Panc1 (cell line): ENCODE measurements at regions not wholly inside any gene's neighbourhood (a gene's known extent, or its start where the extent isn't known, plus 50 kb on each side); places are given as distances from the start of the nearest gene placed in this dataset.

ENCODE experiments used
- ATAC-seq: fragments of 200-7000 bp; cut with Tn5 transposase; 2 replicates; pipeline ENCODE4 v1.9.1; 2020; ENCODE audit warnings: mild to moderate bottlenecking, moderate library complexity
- BruUV-seq: library from RNA; stranded (reverse); fragments of 400-500 nt; replicated peaks from 2 replicates; lab custom pipeline; 2021; lab: Mats Ljungman, UMichigan
- CTCF ChIA-PET: fragments of 300-600 bp; sonication (Branson Sonifier 250); formaldehyde crosslinking; loops from one replicate; lab custom pipeline; 2022; ENCODE audit warnings: antibody characterized with exemption; lab: Charles Lee
- POLR2A ChIA-PET: fragments of 300-600 bp; sonication (Branson Sonifier 250); formaldehyde crosslinking; loops from one replicate; lab custom pipeline; 2022; ENCODE audit warnings: antibody characterized with exemption; lab: Charles Lee
- DNase-seq: peaks from one replicate; pipeline ENCODE4 v3.0.0-alpha.2; 2010; ENCODE audit warnings: low read depth, low spot score
- H3K27ac ChIP-seq: 2 replicates; pipeline ENCODE4 v1.5.1; 2011; ENCODE audit warnings: mild to moderate bottlenecking, low read length, inconsistent platforms
- H3K27me3 ChIP-seq: fragments of 200-500 bp; sonication (Bioruptor generic); 2 replicates; pipeline ENCODE4 v1.6.0; 2014; ENCODE audit warnings: low read length, inconsistent platforms; ENCODE audit not compliant: control insufficient read depth, insufficient read depth
- H3K36me3 ChIP-seq: fragments of 200-500 bp; sonication (Bioruptor generic); 2 replicates; pipeline ENCODE4 v1.5.1; 2014; ENCODE audit warnings: inconsistent platforms, mild to moderate bottlenecking, low read length, moderate library complexity; ENCODE audit not compliant: control insufficient read depth, insufficient read depth
- H3K4me1 ChIP-seq: 2 replicates; pipeline ENCODE4 v1.5.1; 2011; ENCODE audit warnings: inconsistent platforms, mild to moderate bottlenecking, low read length, moderate library complexity; ENCODE audit not compliant: control insufficient read depth, insufficient read depth
- H3K4me3 ChIP-seq, 2 experiments: 2 replicates each; pipeline ENCODE4 v1.5.1; 2011 to 2012; ENCODE audit warnings: low read depth in 2 of 2, low read length in 2 of 2, mild to moderate bottlenecking in 2 of 2, inconsistent platforms in 1 of 2, moderate library complexity in 1 of 2
- H3K9me3 ChIP-seq: fragments of 200-500 bp; sonication (Bioruptor generic); 2 replicates; pipeline ENCODE4 v1.5.1; 2014; ENCODE audit warnings: low read depth, mild to moderate bottlenecking, inconsistent platforms, low read length, moderate library complexity; ENCODE audit not compliant: control insufficient read depth, insufficient read depth
- POLR2AphosphoS5 ChIP-seq: IDR thresholded peaks from 2 replicates; pipeline ENCODE4 v1.6.1; 2012; ENCODE audit warnings: mild to moderate bottlenecking, low read depth, low read length, moderate library complexity
- SIN3A ChIP-seq: IDR thresholded peaks from 2 replicates; pipeline ENCODE4 v1.6.1; 2012; ENCODE audit warnings: low read depth, mild to moderate bottlenecking, low read length, moderate library complexity, borderline replicate concordance; ENCODE audit not compliant: insufficient read depth
- TCF7L2 ChIP-seq: IDR thresholded peaks from 2 replicates; pipeline ENCODE4 v1.6.1; 2011; ENCODE audit warnings: mild to moderate bottlenecking, low read depth, low read length, inconsistent platforms
- in situ Hi-C: cut with HindIII; loops from 2 replicates; pipeline ENCODE4 v1.10.0; 2016; ENCODE audit warnings: low sequenced_read_pairs, low pct_unique_long_range_greater_than_20kb
- intact Hi-C: fragments of 100-400 bp; cut with micrococcal nuclease; formaldehyde crosslinking; loops from one replicate; pipeline ENCODE4 v1.10.0; 2022; ENCODE audit not compliant: unreplicated experiment
- TF ChIP-seq, protein P1 (sequence below), 2 experiments: IDR thresholded peaks; 2 replicates each; pipeline ENCODE4 v1.6.1; 2011 to 2012; ENCODE audit warnings: low read depth in 2 of 2, control low read depth in 1 of 2, low read length in 1 of 2, mild to moderate bottlenecking in 1 of 2, moderate library complexity in 1 of 2; ENCODE audit not compliant: insufficient read depth in 1 of 2
- TF ChIP-seq, protein P2 (sequence below): fragments of 450-650 bp; IDR thresholded peaks from 2 replicates; pipeline ENCODE4 v1.5.1; 2017; ENCODE audit warnings: mild to moderate bottlenecking

DNA sequence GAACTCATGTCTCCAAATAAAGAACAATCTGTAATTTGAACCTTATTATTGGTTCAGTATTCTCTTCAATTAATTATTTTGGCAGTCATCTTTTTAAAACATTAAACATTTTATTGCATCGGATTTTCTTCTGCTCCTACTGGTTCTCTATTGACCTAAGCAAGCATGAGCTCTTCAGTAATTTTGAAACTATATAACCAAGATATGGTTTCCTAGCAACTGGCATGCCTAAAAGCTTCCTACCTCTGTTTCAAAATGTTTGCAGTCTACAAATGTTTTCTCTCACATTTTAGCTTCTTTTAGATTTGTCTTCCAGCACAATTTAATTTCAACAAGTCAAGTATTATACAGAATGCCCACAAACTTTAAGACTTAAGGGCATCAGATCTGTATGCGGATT, 371.3 kb downstream of the GPM6A start:
- H3K9me3 ChIP-seq = no peaks in the 10 kb centered on the region
- no peaks in the 10 kb centered on the region for H3K4me1 ChIP-seq
- ChIA-PET CTCF (no interaction called here), POLR2A (no interaction called here)
- H3K36me3 ChIP-seq = no peaks in the 10 kb centered on the region
- TF ChIP-seq TCF7L2 = no peak
- TF ChIP-seq, protein P1, sequence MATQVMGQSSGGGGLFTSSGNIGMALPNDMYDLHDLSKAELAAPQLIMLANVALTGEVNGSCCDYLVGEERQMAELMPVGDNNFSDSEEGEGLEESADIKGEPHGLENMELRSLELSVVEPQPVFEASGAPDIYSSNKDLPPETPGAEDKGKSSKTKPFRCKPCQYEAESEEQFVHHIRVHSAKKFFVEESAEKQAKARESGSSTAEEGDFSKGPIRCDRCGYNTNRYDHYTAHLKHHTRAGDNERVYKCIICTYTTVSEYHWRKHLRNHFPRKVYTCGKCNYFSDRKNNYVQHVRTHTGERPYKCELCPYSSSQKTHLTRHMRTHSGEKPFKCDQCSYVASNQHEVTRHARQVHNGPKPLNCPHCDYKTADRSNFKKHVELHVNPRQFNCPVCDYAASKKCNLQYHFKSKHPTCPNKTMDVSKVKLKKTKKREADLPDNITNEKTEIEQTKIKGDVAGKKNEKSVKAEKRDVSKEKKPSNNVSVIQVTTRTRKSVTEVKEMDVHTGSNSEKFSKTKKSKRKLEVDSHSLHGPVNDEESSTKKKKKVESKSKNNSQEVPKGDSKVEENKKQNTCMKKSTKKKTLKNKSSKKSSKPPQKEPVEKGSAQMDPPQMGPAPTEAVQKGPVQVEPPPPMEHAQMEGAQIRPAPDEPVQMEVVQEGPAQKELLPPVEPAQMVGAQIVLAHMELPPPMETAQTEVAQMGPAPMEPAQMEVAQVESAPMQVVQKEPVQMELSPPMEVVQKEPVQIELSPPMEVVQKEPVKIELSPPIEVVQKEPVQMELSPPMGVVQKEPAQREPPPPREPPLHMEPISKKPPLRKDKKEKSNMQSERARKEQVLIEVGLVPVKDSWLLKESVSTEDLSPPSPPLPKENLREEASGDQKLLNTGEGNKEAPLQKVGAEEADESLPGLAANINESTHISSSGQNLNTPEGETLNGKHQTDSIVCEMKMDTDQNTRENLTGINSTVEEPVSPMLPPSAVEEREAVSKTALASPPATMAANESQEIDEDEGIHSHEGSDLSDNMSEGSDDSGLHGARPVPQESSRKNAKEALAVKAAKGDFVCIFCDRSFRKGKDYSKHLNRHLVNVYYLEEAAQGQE (IDR thresholded peaks at IDR 0.05; ENCODE audit: insufficient read depth in 1 of 2, low read depth in 2 of 2, low read length in 1 of 2) = no peak
- TF ChIP-seq, protein P2, sequence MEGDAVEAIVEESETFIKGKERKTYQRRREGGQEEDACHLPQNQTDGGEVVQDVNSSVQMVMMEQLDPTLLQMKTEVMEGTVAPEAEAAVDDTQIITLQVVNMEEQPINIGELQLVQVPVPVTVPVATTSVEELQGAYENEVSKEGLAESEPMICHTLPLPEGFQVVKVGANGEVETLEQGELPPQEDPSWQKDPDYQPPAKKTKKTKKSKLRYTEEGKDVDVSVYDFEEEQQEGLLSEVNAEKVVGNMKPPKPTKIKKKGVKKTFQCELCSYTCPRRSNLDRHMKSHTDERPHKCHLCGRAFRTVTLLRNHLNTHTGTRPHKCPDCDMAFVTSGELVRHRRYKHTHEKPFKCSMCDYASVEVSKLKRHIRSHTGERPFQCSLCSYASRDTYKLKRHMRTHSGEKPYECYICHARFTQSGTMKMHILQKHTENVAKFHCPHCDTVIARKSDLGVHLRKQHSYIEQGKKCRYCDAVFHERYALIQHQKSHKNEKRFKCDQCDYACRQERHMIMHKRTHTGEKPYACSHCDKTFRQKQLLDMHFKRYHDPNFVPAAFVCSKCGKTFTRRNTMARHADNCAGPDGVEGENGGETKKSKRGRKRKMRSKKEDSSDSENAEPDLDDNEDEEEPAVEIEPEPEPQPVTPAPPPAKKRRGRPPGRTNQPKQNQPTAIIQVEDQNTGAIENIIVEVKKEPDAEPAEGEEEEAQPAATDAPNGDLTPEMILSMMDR = no peak
- no peak for TF ChIP-seq SIN3A
- TF ChIP-seq POLR2AphosphoS5 = no peak
- in situ Hi-C loops = no loop called here
- no TSS peak for BruUV-seq
- intact Hi-C loops = no loop called here
- no peak overlapping the region for H3K27ac ChIP-seq
- ATAC-seq (no peak), DNase-seq (no peak)
- no peaks in the 10 kb centered on the region for H3K27me3 ChIP-seq
- no peak overlapping the region for H3K4me3 ChIP-seq

DNA sequence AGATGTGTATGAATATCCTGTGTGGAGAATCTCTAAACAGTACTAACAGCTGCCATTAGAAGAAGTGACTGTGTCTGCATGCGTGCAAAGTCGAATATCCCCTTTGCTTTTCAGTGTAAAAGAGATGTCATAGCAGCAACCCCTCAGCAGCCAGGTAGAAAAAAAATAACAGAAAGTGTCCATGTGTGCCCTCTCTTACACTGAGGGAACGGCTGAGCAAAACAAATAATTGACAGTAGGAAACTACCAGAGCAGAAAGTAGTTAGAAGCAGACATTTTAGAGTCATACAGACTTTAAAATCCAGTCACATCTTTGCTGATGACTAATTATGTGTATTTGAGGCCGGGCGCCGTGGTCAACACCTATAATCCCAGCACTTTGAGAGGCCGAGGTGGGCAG, 370.8 kb downstream of the GPM6A start:
- Histone ChIP-seq H3K36me3 (no peaks in the 10 kb centered on the region), H3K4me1 (no peaks in the 10 kb centered on the region), H3K27ac (no peak overlapping the region), H3K9me3 (no peaks in the 10 kb centered on the region), H3K4me3 (no peak overlapping the region), H3K27me3 (no peaks in the 10 kb centered on the region)
- ChIA-PET POLR2A (no interaction called here), CTCF (no interaction called here)
- ATAC-seq = no peak
- no peak for TF ChIP-seq POLR2AphosphoS5
- no peak for TF ChIP-seq SIN3A
- no peak for TF ChIP-seq TCF7L2
- TF ChIP-seq, protein P2 = no peak
- TF ChIP-seq, protein P1 (IDR thresholded peaks at IDR 0.05; ENCODE audit: insufficient read depth in 1 of 2, low read depth in 2 of 2, low read length in 1 of 2) = no peak
- in situ Hi-C loops = no loop called here
- no TSS peak for BruUV-seq
- no peak for DNase-seq
- intact Hi-C loops = no loop called here
